ENCODE measurements at regions not wholly inside any gene's neighbourhood (a gene's known extent, or its start where the extent isn't known, plus 50 kb on each side); places are given as distances from the start of the nearest gene placed in this dataset.

- Histone ChIP-seq H3K4me1 (ENCODE audit: control insufficient read depth in 3 of 3, insufficient read depth in 3 of 3, low read length in 3 of 3) (peaks cover 16 to 35% (median 21%) of the 10 kb centered on the region in 3 donors), H3K27me3 (ENCODE audit: control insufficient read depth in 3 of 3, insufficient read depth in 3 of 3, low read length in 3 of 3) (peaks cover 13 to 23% (median 20%) of the 10 kb centered on the region in 3 donors), H3K36me3 (ENCODE audit: control insufficient read depth in 3 of 3, insufficient read depth in 3 of 3, low read length in 3 of 3) (no peaks in the 10 kb centered on the region), H3K4me3 (ENCODE audit: low read length in 3 of 3) (no peak overlapping the region), H3K27ac (ENCODE audit: low read depth, low read length) (no peak overlapping the region), H3K9ac (ENCODE audit: low read depth in 1 of 3, low read length in 3 of 3) (no peak overlapping the region), H3K9me3 (ENCODE audit: control insufficient read depth in 3 of 3, low read length in 3 of 3) (no peaks in the 10 kb centered on the region)
These were observed 59.0 kb downstream of the NDUFS5 start for GRCh38 chr1:39085174-39085573.

DNA sequence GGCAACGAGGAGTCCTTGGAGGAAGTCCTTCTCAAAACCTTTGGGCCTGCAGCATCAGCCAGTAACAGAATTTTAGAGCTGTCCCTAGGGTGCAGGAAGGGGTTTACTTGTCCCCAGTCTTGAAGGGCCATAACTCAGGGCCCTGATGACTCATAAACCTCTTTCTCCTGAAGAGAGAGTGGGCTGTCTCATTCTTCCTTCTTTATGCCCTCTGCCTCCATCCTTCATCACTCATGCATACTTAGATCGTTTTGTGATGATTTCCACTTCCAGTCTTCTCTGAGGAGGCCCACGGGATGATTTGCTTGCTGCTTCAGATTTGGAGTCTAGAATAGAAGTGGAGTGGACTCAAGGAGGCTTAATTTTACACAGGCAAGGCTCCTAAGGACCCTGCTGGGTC, 60.2 kb downstream of the NDUFS5 start:
- Histone ChIP-seq H3K27me3 (ENCODE audit: control insufficient read depth in 3 of 3, insufficient read depth in 3 of 3, low read length in 3 of 3) (peaks cover 13 to 17% (median 16%) of the 10 kb centered on the region in 3 donors), H3K36me3 (ENCODE audit: control insufficient read depth in 3 of 3, insufficient read depth in 3 of 3, low read length in 3 of 3) (no peaks in the 10 kb centered on the region), H3K9me3 (ENCODE audit: control insufficient read depth in 3 of 3, low read length in 3 of 3) (no peaks in the 10 kb centered on the region), H3K9ac (ENCODE audit: low read depth in 1 of 3, low read length in 3 of 3) (peak overlapping the region in 1 of 3 donors; percentile 32), H3K27ac (ENCODE audit: low read depth, low read length) (peak overlapping the region; percentile 59), H3K4me1 (ENCODE audit: control insufficient read depth in 3 of 3, insufficient read depth in 3 of 3, low read length in 3 of 3) (peaks cover 28 to 47% (median 33%) of the 10 kb centered on the region in 3 donors), H3K4me3 (ENCODE audit: low read length in 3 of 3) (no peak overlapping the region)

GRCh38 chr1:39086865-39087409, 60.8 kb downstream of the NDUFS5 start:
- no peaks in the 10 kb centered on the region for H3K9me3 ChIP-seq (ENCODE audit: control insufficient read depth in 3 of 3, low read length in 3 of 3)
- H3K36me3 ChIP-seq (ENCODE audit: control insufficient read depth in 3 of 3, insufficient read depth in 3 of 3, low read length in 3 of 3) = no peaks in the 10 kb centered on the region
- H3K27ac ChIP-seq (ENCODE audit: low read depth, low read length) = peak overlapping the region; percentile 59
- H3K27me3 ChIP-seq (ENCODE audit: control insufficient read depth in 3 of 3, insufficient read depth in 3 of 3, low read length in 3 of 3) = peaks cover 12 to 16% (median 12%) of the 10 kb centered on the region in 3 donors
- peaks cover 31 to 48% (median 34%) of the 10 kb centered on the region in 3 donors for H3K4me1 ChIP-seq (ENCODE audit: control insufficient read depth in 3 of 3, insufficient read depth in 3 of 3, low read length in 3 of 3)
- H3K4me3 ChIP-seq (ENCODE audit: low read length in 3 of 3) = no peak overlapping the region
- H3K9ac ChIP-seq (ENCODE audit: low read depth in 1 of 3, low read length in 3 of 3) = peak overlapping the region in 1 of 3 donors; percentile 32

DNA sequence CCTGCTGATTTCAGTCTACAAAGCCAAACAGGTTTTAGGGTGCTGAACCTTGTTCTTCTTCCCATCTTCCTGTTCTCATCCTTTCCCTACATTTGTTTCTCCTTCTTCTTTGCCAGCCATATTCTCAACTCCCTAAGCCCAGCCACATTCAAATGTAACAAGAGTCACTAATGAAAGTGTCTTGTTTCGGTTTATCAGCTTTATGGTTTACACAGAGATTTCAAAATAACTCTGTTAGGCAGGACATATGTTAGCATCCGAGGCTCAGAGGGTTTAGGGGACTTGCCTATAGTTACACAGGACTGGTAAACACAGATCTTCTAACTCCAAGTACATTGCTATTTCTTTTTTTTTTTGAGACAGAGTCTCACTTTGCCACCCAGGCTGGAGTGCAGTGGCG, 61.3 kb downstream of the NDUFS5 start:
- H3K4me1 ChIP-seq (ENCODE audit: control insufficient read depth in 3 of 3, insufficient read depth in 3 of 3, low read length in 3 of 3) = peaks cover 36 to 48% (median 37%) of the 10 kb centered on the region in 3 donors
- peaks cover 7 to 12% (median 7%) of the 10 kb centered on the region in 3 donors for H3K27me3 ChIP-seq (ENCODE audit: control insufficient read depth in 3 of 3, insufficient read depth in 3 of 3, low read length in 3 of 3)
- H3K36me3 ChIP-seq (ENCODE audit: control insufficient read depth in 3 of 3, insufficient read depth in 3 of 3, low read length in 3 of 3) = no peaks in the 10 kb centered on the region
- no peak overlapping the region for H3K4me3 ChIP-seq (ENCODE audit: low read length in 3 of 3)
- peak overlapping the region; percentile 59 for H3K27ac ChIP-seq (ENCODE audit: low read depth, low read length)
- no peak overlapping the region for H3K9ac ChIP-seq (ENCODE audit: low read depth in 1 of 3, low read length in 3 of 3)
- no peaks in the 10 kb centered on the region for H3K9me3 ChIP-seq (ENCODE audit: control insufficient read depth in 3 of 3, low read length in 3 of 3)

GRCh38 chr1:39088658-39089057, 62.5 kb downstream of the NDUFS5 start:
- H3K9me3 ChIP-seq (ENCODE audit: control insufficient read depth in 3 of 3, low read length in 3 of 3) = no peaks in the 10 kb centered on the region
- no peak overlapping the region for H3K9ac ChIP-seq (ENCODE audit: low read depth in 1 of 3, low read length in 3 of 3)
- H3K4me3 ChIP-seq (ENCODE audit: low read length in 3 of 3) = no peak overlapping the region
- H3K36me3 ChIP-seq (ENCODE audit: control insufficient read depth in 3 of 3, insufficient read depth in 3 of 3, low read length in 3 of 3) = no peaks in the 10 kb centered on the region
- H3K27ac ChIP-seq (ENCODE audit: low read depth, low read length) = peak overlapping the region; percentile 23
- peaks cover 37 to 44% (median 37%) of the 10 kb centered on the region in 3 donors for H3K4me1 ChIP-seq (ENCODE audit: control insufficient read depth in 3 of 3, insufficient read depth in 3 of 3, low read length in 3 of 3)
- H3K27me3 ChIP-seq (ENCODE audit: control insufficient read depth in 3 of 3, insufficient read depth in 3 of 3, low read length in 3 of 3) = no peaks in the 10 kb centered on the region

GRCh38 chr1:39089931-39090521, 63.9 kb downstream of the NDUFS5 start:
- Histone ChIP-seq H3K27me3 (ENCODE audit: control insufficient read depth in 3 of 3, insufficient read depth in 3 of 3, low read length in 3 of 3) (no peaks in the 10 kb centered on the region), H3K9me3 (ENCODE audit: control insufficient read depth in 3 of 3, low read length in 3 of 3) (no peaks in the 10 kb centered on the region), H3K36me3 (ENCODE audit: control insufficient read depth in 3 of 3, insufficient read depth in 3 of 3, low read length in 3 of 3) (no peaks in the 10 kb centered on the region), H3K27ac (ENCODE audit: low read depth, low read length) (peak overlapping the region; percentile 51), H3K9ac (ENCODE audit: low read depth in 1 of 3, low read length in 3 of 3) (peak overlapping the region in 2 of 3 donors; percentile 37 to 41), H3K4me1 (ENCODE audit: control insufficient read depth in 3 of 3, insufficient read depth in 3 of 3, low read length in 3 of 3) (peaks cover 37 to 44% (median 37%) of the 10 kb centered on the region in 3 donors), H3K4me3 (ENCODE audit: low read length in 3 of 3) (peak overlapping the region in 1 of 3 donors; percentile 40)

- Histone ChIP-seq H3K9ac (ENCODE audit: low read depth in 1 of 3, low read length in 3 of 3) (peak overlapping the region in 1 of 3 donors; percentile 37), H3K9me3 (ENCODE audit: control insufficient read depth in 3 of 3, low read length in 3 of 3) (no peaks in the 10 kb centered on the region), H3K4me3 (ENCODE audit: low read length in 3 of 3) (no peak overlapping the region), H3K27me3 (ENCODE audit: control insufficient read depth in 3 of 3, insufficient read depth in 3 of 3, low read length in 3 of 3) (no peaks in the 10 kb centered on the region), H3K36me3 (ENCODE audit: control insufficient read depth in 3 of 3, insufficient read depth in 3 of 3, low read length in 3 of 3) (no peaks in the 10 kb centered on the region), H3K27ac (ENCODE audit: low read depth, low read length) (peak overlapping the region; percentile 51), H3K4me1 (ENCODE audit: control insufficient read depth in 3 of 3, insufficient read depth in 3 of 3, low read length in 3 of 3) (peaks cover 35 to 44% (median 37%) of the 10 kb centered on the region in 3 donors)
These were observed 64.7 kb downstream of the NDUFS5 start for GRCh38 chr1:39090757-39091380.

GRCh38 chr1:39091845-39092645, 65.9 kb downstream of the NDUFS5 start:
- peaks cover 29 to 39% (median 30%) of the 10 kb centered on the region in 3 donors for H3K4me1 ChIP-seq (ENCODE audit: control insufficient read depth in 3 of 3, insufficient read depth in 3 of 3, low read length in 3 of 3)

GRCh38 chr1:39094685-39095084, 68.5 kb downstream of the NDUFS5 start:
- Histone ChIP-seq H3K27ac (ENCODE audit: low read depth, low read length) (no peak overlapping the region), H3K4me3 (ENCODE audit: low read length in 3 of 3) (no peak overlapping the region), H3K9ac (ENCODE audit: low read depth in 1 of 3, low read length in 3 of 3) (no peak overlapping the region), H3K4me1 (ENCODE audit: control insufficient read depth in 3 of 3, insufficient read depth in 3 of 3, low read length in 3 of 3) (peaks cover 21 to 26% (median 24%) of the 10 kb centered on the region in 3 donors), H3K27me3 (ENCODE audit: control insufficient read depth in 3 of 3, insufficient read depth in 3 of 3, low read length in 3 of 3) (no peaks in the 10 kb centered on the region), H3K36me3 (ENCODE audit: control insufficient read depth in 3 of 3, insufficient read depth in 3 of 3, low read length in 3 of 3) (no peaks in the 10 kb centered on the region), H3K9me3 (ENCODE audit: control insufficient read depth in 3 of 3, low read length in 3 of 3) (no peaks in the 10 kb centered on the region)

More at GRCh38 chr1:39091845-39092645, 65.9 kb downstream of the NDUFS5 start:
- Histone ChIP-seq H3K9ac (ENCODE audit: low read depth in 1 of 3, low read length in 3 of 3) (no peak overlapping the region), H3K36me3 (ENCODE audit: control insufficient read depth in 3 of 3, insufficient read depth in 3 of 3, low read length in 3 of 3) (no peaks in the 10 kb centered on the region), H3K4me3 (ENCODE audit: low read length in 3 of 3) (no peak overlapping the region), H3K9me3 (ENCODE audit: control insufficient read depth in 3 of 3, low read length in 3 of 3) (no peaks in the 10 kb centered on the region), H3K27me3 (ENCODE audit: control insufficient read depth in 3 of 3, insufficient read depth in 3 of 3, low read length in 3 of 3) (no peaks in the 10 kb centered on the region), H3K27ac (ENCODE audit: low read depth, low read length) (peak overlapping the region; percentile 0)
